Gastrocnemius medialis (tissue), 4 donors: ENCODE measurements at regions not wholly inside any gene's neighbourhood (a gene's known extent, or its start where the extent isn't known, plus 50 kb on each side); places are given as distances from the start of the nearest gene placed in this dataset.

Experiments used
- ATAC-seq, 2 donors: fragments of 150-250 bp; one replicate each; pipeline ENCODE4 v1.9.1; 2016
- DNase-seq, 2 donors: peaks; one replicate each; pipeline ENCODE4 v3.0.0-alpha.2; 2019
- H3K27ac ChIP-seq, 4 donors: fragments of 200-600 bp; sonication (generic); 1 replicate in 1 of 4; 2 replicates in 3 of 4; pipeline ENCODE4 v1.5.1; 2016 to 2018; ENCODE audit warnings: mild to moderate bottlenecking in 2 of 4, moderate library complexity in 1 of 4
- H3K27me3 ChIP-seq, 3 donors: fragments of 200-600 bp; sonication (generic) in 2 of 3; 1 replicate in 1 of 3; 2 replicates in 2 of 3; pipeline versions ENCODE4 v1.5.1 to v1.6.0; 2016 to 2019; ENCODE audit warnings: mild to moderate bottlenecking in 1 of 3, moderate library complexity in 1 of 3
- H3K36me3 ChIP-seq, 2 donors: fragments of 200-600 bp; sonication (generic) in 1 of 2; one replicate each; pipeline ENCODE4 v1.5.1; 2017 to 2018
- H3K4me1 ChIP-seq, 2 donors: fragments of 200-600 bp; sonication (generic) in 1 of 2; one replicate each; pipeline ENCODE4 v1.5.1; 2016 to 2017; ENCODE audit warnings: mild to moderate bottlenecking in 2 of 2
- H3K4me3 ChIP-seq, 4 donors: fragments of 200-600 bp; sonication (generic) in 3 of 4; 1 replicate in 1 of 4; 2 replicates in 3 of 4; pipeline ENCODE4 v1.5.1; 2016 to 2019; ENCODE audit warnings: mild to moderate bottlenecking in 2 of 4
- H3K9me3 ChIP-seq, 3 donors: fragments of 200-600 bp; sonication (generic) in 2 of 3; 1 replicate in 1 of 3; 2 replicates in 2 of 3; pipeline ENCODE4 v1.5.1; 2016 to 2019
- CTCF ChIP-seq, 5 experiments: fragments of 450-650 bp in 3 of 5; fragments of 200-600 bp in 2 of 5; sonication (generic) in 2 of 5; IDR thresholded peaks in 4 of 5; conservative IDR thresholded peaks in 1 of 5; 1 replicate in 4 of 5; 2 replicates in 1 of 5; pipeline ENCODE4 v1.5.1; 2016 to 2019; ENCODE audit warnings: antibody characterized with exemption in 5 of 5, mild to moderate bottlenecking in 3 of 5, moderate library complexity in 3 of 5
- POLR2A ChIP-seq, 2 donors: fragments of 450-650 bp; IDR thresholded peaks; one replicate each; pipeline ENCODE4 v1.6.1; 2017; ENCODE audit warnings: antibody characterized with exemption in 2 of 2, mild to moderate bottlenecking in 2 of 2, moderate library complexity in 2 of 2
- in situ Hi-C, 4 donors: fragments of 200-750 bp; cut with MboI; loops; one replicate each; pipeline versions ENCODE4 v1.15.0 to v1.8.0; 2017; ENCODE audit warnings: low sequenced_read_pairs in 4 of 4
- intact Hi-C: fragments of 100-400 bp; cut with DNase I; formaldehyde crosslinking; loops from one replicate; pipeline ENCODE4 v1.15.1; 2023; ENCODE audit warnings: low total_unique reads

- in situ Hi-C loops, result no loop called here
- no peak for DNase-seq
- no peak for TF ChIP-seq POLR2A (IDR thresholded peaks at IDR 0.05)
- TF ChIP-seq CTCF (IDR thresholded peaks at IDR 0.05 in 4 of 5, conservative IDR thresholded peaks at IDR 0.05 in 1 of 5), result no peak
- ATAC-seq, result no peak
- no peaks in the 10 kb centered on the region for H3K4me1 ChIP-seq
- H3K27ac ChIP-seq, result no peak overlapping the region
- no peaks in the 10 kb centered on the region for H3K36me3 ChIP-seq
- intact Hi-C loops, result no loop called here
- no peak overlapping the region for H3K4me3 ChIP-seq
- H3K9me3 ChIP-seq, result no peaks in the 10 kb centered on the region
- no peaks in the 10 kb centered on the region for H3K27me3 ChIP-seq
These were observed 340.7 kb upstream of the KCNH8 start for GRCh38 chr3:18807593-18807992.

- Histone ChIP-seq H3K27ac (no peak overlapping the region), H3K4me3 (no peak overlapping the region), H3K36me3 (no peaks in the 10 kb centered on the region), H3K4me1 (no peaks in the 10 kb centered on the region), H3K27me3 (no peaks in the 10 kb centered on the region), H3K9me3 (no peaks in the 10 kb centered on the region)
- DNase-seq (no peak), ATAC-seq (no peak)
- in situ Hi-C loops (no loop called here), intact Hi-C loops (no loop called here)
- TF ChIP-seq POLR2A (IDR thresholded peaks at IDR 0.05) (no peak), CTCF (IDR thresholded peaks at IDR 0.05 in 4 of 5, conservative IDR thresholded peaks at IDR 0.05 in 1 of 5) (no peak)
These were observed 341.7 kb upstream of the KCNH8 start for GRCh38 chr3:18806633-18807032.

GRCh38 chr3:18797378-18797777 lies 350.9 kb upstream of the KCNH8 start:
- no peak overlapping the region for H3K27ac ChIP-seq
- no peaks in the 10 kb centered on the region for H3K36me3 ChIP-seq
- no peak for TF ChIP-seq POLR2A (IDR thresholded peaks at IDR 0.05)
- no peak for TF ChIP-seq CTCF (IDR thresholded peaks at IDR 0.05 in 4 of 5, conservative IDR thresholded peaks at IDR 0.05 in 1 of 5)
- no peaks in the 10 kb centered on the region for H3K9me3 ChIP-seq
- no peak overlapping the region for H3K4me3 ChIP-seq
- H3K27me3 ChIP-seq, result no peaks in the 10 kb centered on the region
- in situ Hi-C loops (no loop called here), intact Hi-C loops (no loop called here)
- H3K4me1 ChIP-seq, result no peaks in the 10 kb centered on the region
- DNase-seq (no peak), ATAC-seq (no peak)

DNA sequence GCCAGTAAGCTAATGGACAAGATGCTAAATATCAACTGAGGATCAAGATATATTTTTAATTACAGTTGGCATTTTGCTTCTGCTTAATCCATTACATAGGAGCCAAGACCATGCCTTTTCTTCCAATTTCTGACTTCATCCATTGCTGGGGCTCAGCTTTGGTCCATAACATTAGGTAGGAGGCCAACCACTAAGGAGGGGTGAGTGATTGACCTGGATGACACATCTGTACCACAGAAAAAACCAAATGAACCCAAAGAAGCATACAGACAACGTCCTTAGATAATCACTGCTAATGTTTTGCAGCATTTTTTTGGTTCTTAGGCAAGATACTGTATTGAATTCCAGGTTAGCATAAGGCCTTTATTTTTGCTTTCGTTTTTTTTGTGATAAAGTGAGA lies 353.2 kb upstream of the KCNH8 start:
- in situ Hi-C loops (no loop called here), intact Hi-C loops (no loop called here)
- DNase-seq, result no peak
- TF ChIP-seq POLR2A (IDR thresholded peaks at IDR 0.05) (no peak), CTCF (IDR thresholded peaks at IDR 0.05 in 4 of 5, conservative IDR thresholded peaks at IDR 0.05 in 1 of 5) (no peak)
- H3K4me1 ChIP-seq, result no peaks in the 10 kb centered on the region
- H3K9me3 ChIP-seq, result no peaks in the 10 kb centered on the region
- H3K36me3 ChIP-seq, result no peaks in the 10 kb centered on the region
- no peak overlapping the region for H3K4me3 ChIP-seq
- H3K27me3 ChIP-seq, result no peaks in the 10 kb centered on the region
- H3K27ac ChIP-seq, result no peak overlapping the region
- no peak for ATAC-seq

- DNase-seq (no peak), ATAC-seq (no peak)
- H3K4me1 ChIP-seq, result no peaks in the 10 kb centered on the region
- H3K27ac ChIP-seq, result no peak overlapping the region
- no peak overlapping the region for H3K4me3 ChIP-seq
- H3K27me3 ChIP-seq, result no peaks in the 10 kb centered on the region
- in situ Hi-C loops (no loop called here), intact Hi-C loops (no loop called here)
- TF ChIP-seq CTCF (IDR thresholded peaks at IDR 0.05 in 4 of 5, conservative IDR thresholded peaks at IDR 0.05 in 1 of 5), result no peak
- TF ChIP-seq POLR2A (IDR thresholded peaks at IDR 0.05), result no peak
- H3K36me3 ChIP-seq, result no peaks in the 10 kb centered on the region
- H3K9me3 ChIP-seq, result no peaks in the 10 kb centered on the region
These were observed 356.6 kb upstream of the KCNH8 start for GRCh38 chr3:18791752-18792151.
